Stimulated activated CD8-positive, alpha-beta memory T cell treated with anti-CD3 and anti-CD28 coated beads, Interleukin-7, amount 100 ng/mL, for 48 hours (primary cell): ENCODE measurements at regions not wholly inside any gene's neighbourhood (a gene's known extent, or its start where the extent isn't known, plus 50 kb on each side); places are given as distances from the start of the nearest gene placed in this dataset.

Experiments
- DNase-seq, 2 donors: peaks; one replicate each; pipeline ENCODE4 v3.0.0-alpha.2; 2020; ENCODE audit warnings: low read depth in 1 of 2; ENCODE audit errors: extremely low read depth in 1 of 2

DNA sequence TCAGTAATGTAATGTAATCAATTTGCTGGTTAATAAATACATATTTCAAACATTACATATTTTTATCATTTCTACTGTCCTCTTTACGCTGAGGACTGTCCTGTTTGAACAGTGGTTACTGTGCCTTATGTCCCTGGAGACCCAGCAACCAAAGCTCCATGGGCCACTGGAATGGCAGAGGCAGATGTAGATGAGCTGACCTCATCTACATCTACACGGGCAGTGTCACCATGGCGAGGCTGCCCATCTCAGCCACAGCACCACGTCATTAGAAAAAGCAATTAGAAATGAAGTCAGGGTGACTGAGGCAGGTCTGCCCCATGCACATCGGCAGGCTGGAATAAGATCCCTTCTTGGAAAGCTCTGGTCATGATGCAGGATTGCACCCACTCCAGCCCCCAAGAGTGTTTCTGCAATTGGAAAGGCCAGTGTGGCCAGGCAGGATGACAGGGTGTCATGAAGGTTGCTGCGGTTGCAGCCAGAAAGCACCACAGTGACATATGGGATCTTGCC lies 237.5 kb downstream of the NDUFA10 start:
- no peak for DNase-seq

- no peak for DNase-seq
Measured at GRCh38 chr2:239786791-239787190, 238.4 kb downstream of the NDUFA10 start.

DNA sequence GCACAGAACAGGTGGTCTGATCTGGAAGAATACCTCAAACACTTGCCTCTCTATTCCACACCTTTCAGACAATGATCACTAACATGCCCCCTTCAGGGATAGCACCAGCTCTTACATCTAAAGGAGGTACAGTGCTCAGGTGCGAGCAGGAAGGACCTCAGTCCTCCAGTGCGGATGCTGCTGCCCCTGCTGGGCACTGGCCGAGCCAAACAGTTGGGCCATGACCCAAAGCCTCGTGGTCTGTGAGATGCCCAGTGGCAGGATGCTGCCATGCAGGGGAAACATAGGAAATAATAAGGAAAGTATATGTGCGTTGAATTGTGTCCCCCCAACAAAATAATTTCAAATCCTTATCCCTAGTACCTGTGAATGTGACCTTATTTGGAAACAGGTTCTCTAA lies 243.7 kb downstream of the NDUFA10 start:
- no peak for DNase-seq

GRCh38 chr2:239780236-239780994 lies 244.7 kb downstream of the NDUFA10 start:
- DNase-seq: no peak

DNA sequence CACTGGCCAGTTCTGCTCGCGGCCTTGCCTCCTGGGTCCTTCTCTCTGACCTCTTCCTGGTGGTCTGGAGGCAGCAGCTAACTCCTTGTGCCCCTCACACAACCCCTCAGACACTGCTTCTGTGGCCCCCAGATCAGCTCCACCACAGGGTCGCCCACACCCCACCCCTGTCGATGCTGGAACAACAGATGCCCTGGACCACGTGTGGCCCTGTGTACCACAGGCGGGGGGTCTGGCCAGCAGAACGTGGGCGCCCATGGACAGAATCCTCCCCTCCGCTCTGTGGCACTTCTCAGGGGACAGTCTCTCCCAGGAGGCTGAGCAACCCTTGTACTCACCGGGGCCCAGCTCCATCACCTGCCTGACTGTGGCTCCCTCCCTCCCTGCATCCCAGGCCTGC lies 245.6 kb downstream of the NDUFA10 start:
- DNase-seq: no peak

GRCh38 chr2:239778861-239779558 lies 246.1 kb downstream of the NDUFA10 start:
- no peak for DNase-seq

- DNase-seq: no peak
Measured at GRCh38 chr2:239778042-239778851, 246.9 kb downstream of the NDUFA10 start.

GRCh38 chr2:239777219-239777618 lies 247.9 kb downstream of the NDUFA10 start:
- DNase-seq: no peak

- DNase-seq: no peak
Measured at GRCh38 chr2:239776436-239777005, 248.6 kb downstream of the NDUFA10 start.

GRCh38 chr2:239775623-239776435 lies 249.3 kb downstream of the NDUFA10 start:
- no peak for DNase-seq

- no peak for DNase-seq
Measured at GRCh38 chr2:239774933-239775622, 250.1 kb downstream of the NDUFA10 start.

GRCh38 chr2:239774142-239774462 lies 251.0 kb downstream of the NDUFA10 start:
- no peak for DNase-seq

GRCh38 chr2:239773228-239774141 lies 251.7 kb downstream of the NDUFA10 start:
- DNase-seq: no peak

- no peak for DNase-seq
Measured at GRCh38 chr2:239772721-239773120, 252.4 kb downstream of the NDUFA10 start.

- no peak for DNase-seq
Measured at GRCh38 chr2:239770246-239770639, 254.9 kb downstream of the NDUFA10 start.

- no peak for DNase-seq
Measured at GRCh38 chr2:239769554-239770245, 255.4 kb downstream of the NDUFA10 start.

- no peak for DNase-seq
Measured at GRCh38 chr2:239768907-239769553, 256.1 kb downstream of the NDUFA10 start.
